GM08714 (cell line): ENCODE measurements at regions not wholly inside any gene's neighbourhood (a gene's known extent, or its start where the extent isn't known, plus 50 kb on each side); places are given as distances from the start of the nearest gene placed in this dataset.
"Not testable (repeated sequence)": the region's sequence is repeated elsewhere in the genome, so short reads cannot be mapped to it uniquely, and the experiment has no call there.

Experiments used
- H3K4me3 ChIP-seq: fragments of 200-500 bp; sonication (Bioruptor generic); 2 replicates; pipeline ENCODE4 v1.5.1; 2014; ENCODE audit warnings: mild to moderate bottlenecking, low read length, inconsistent platforms
- ZNF274 ChIP-seq: IDR thresholded peaks from 2 replicates; pipeline ENCODE4 v1.6.1; 2012; ENCODE audit warnings: mild to moderate bottlenecking, low read depth, low read length

DNA sequence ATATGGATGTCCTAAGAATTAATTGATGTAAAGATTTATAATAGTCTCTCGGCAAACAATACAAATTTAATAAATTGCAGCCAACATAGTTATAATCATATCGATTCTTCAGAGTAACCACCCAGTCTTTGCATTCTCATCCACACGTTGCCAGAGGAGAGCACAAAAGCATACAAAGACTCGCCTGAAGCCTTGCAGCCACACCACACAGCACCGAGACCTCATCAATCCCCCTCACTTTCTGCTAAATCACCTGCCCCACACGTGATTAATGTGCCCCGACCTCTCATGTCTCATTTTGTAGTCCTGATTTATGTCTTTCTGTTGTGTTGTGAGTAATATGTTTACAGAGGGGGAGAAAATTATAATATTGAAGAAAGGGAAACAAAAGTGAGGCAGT is 510.4 kb downstream of the TRIML1 start:
- H3K4me3 ChIP-seq = no peak overlapping the region
- TF ChIP-seq ZNF274 = no peak

- H3K4me3 ChIP-seq = no peak overlapping the region
- TF ChIP-seq ZNF274 = no peak
These were observed 511.3 kb downstream of the TRIML1 start for GRCh38 chr4:188650516-188650915.

- no peak overlapping the region for H3K4me3 ChIP-seq
- no peak for TF ChIP-seq ZNF274
These were observed 518.1 kb downstream of the TRIML1 start for GRCh38 chr4:188657365-188657764.

GRCh38 chr4:188658958-188659522 is 519.8 kb downstream of the TRIML1 start:
- no peak overlapping the region for H3K4me3 ChIP-seq
- no peak for TF ChIP-seq ZNF274

GRCh38 chr4:188660796-188661195 is 521.6 kb downstream of the TRIML1 start:
- no peak for TF ChIP-seq ZNF274
- H3K4me3 ChIP-seq = no peak overlapping the region

- H3K4me3 ChIP-seq = no peak overlapping the region
- TF ChIP-seq ZNF274 = no peak
These were observed 522.3 kb downstream of the TRIML1 start for GRCh38 chr4:188661502-188661901.

DNA sequence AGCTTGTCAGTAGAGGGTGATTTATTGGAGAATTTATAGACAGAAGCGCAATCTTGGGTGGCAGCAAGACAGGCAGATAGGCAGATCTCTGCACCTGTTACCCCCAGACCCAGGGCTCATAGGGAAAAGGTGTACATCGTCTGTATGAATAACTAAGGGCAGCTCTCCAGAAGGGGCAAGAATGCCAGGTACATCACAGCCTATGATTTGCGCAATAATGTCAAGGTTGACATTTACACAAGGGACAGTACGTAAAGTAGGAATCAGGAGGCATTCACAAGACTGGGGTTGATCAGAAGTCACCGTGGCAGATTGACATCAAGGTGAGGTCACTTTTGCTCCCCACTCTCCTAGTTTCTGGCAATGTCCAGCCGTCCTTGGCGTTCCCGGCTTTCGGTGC is 524.1 kb downstream of the TRIML1 start:
- H3K4me3 ChIP-seq = no peak overlapping the region
- no peak for TF ChIP-seq ZNF274

DNA sequence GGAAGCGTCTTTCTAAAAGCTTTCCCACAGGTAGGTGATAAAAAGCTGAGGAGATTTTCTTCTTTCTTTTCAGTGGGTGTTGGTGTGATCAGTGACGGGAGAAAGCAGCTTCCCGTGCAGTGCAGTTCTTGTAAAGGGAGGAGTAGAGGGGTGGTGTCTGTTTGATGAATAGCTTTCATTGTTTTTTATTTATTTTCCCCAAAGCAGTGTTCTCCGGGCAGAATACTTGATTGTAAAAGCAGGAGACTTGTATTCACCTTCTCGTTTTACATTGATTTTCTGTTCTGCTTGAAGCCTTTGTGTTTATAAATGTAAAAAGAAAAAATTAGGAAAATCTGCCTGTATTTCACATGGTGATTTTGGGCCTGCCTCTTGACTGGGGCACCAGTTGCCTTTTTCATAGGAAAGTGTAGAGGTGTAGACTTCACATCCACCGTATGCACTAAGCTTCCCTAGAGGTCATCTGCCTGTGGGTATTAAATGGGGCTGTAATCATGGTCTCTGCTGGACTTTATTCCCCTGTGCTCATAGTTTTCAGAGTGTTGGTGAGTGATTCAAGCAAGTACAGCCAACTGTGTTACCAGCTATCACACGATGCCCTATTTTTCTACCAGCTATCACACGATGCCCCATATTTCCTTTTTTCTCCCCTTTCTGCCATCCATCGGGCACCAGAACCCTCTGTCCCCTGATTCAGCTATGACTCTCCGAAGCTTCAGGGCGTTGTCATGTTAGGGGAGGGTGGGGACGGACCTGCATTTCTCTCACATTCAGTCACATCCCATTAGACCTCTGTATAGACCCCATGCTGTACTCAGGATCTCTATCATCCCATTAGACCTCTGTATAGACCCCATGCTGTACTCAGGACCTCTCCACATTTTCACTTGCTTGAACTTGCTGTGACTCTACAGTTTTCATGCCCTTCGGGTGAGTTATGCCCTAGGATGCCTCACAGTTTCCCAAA is 526.5 kb downstream of the TRIML1 start:
- TF ChIP-seq ZNF274 = no peak

DNA sequence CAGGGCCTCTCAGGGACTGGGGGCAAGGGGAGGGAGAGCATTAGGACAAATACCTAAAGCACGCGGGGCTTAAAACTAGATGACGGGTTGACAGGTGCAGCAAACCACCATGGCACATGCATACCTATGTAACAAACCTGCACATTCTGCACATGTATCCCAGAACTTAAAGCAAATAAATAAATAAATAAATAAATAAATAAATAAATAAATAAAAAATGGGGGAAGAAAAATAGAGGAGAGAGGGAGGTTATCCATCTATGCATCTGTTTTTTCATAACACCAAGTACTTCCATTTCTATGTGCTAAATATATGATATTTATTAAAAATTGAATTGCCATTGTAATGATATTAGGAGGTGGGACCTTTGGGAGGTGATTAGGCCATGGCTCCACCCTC is 539.5 kb downstream of the TRIML1 start:
- H3K4me3 ChIP-seq = not testable (repeated sequence)

More for the DNA sequence above, 526.5 kb downstream of the TRIML1 start:
- H3K4me3 ChIP-seq = no peak overlapping the region

DNA sequence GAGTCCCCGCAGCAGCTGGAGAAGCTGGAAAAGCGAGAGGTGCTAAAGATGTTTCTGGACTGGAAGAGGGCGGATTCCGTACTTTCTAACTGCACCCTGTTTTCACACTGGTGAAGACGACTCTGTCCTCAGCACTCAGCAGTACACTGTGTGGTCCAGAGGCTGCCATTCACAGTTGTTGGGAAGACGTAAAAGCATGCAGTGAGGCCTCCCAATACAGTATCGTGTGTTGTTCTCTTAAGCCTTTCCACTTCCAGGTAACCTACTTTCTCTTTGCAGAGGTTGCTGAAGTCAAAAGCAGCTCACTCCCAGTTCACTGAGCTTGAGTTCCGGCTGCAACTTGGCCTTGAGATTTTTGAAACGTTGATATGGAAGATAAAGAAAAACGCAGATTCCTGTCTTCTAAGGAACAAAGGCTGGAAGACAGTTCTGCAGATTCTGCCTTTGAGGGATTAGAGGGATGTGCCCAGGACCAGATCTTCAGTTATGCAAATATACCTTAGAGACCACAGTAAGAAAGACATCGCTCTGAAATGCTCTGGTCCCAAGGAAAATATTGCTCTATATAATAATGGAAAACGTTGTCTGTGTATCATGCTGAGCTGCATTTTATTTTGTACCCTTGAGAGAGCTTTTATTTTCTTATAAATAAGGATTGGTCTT is 540.9 kb downstream of the TRIML1 start:
- TF ChIP-seq ZNF274 = no peak
- no peak overlapping the region for H3K4me3 ChIP-seq

GRCh38 chr4:188680667-188681063 is 541.4 kb downstream of the TRIML1 start:
- H3K4me3 ChIP-seq = no peak overlapping the region
- no peak for TF ChIP-seq ZNF274

DNA sequence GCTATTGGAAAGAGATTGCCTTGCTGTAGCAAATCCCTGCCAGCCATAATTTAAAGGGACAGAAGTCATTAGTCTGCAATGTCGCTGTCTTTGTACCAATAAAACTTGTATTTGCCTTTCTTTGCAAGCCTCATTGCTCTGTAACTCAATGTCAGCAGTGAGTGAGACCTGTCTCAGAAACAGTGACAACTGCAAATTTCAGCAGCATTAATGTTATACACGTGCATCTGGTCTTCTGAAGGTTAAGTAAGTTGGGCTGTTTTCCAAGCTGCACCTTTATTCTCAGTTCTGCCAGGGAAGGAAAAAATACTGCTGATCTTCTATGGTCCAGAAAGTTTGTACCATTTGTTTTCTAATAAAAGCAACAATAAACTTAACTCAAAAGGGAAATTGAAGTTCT is 543.1 kb downstream of the TRIML1 start:
- no peak overlapping the region for H3K4me3 ChIP-seq
- TF ChIP-seq ZNF274 = no peak

- H3K4me3 ChIP-seq = no peak overlapping the region
- TF ChIP-seq ZNF274 = no peak
These were observed 544.3 kb downstream of the TRIML1 start for GRCh38 chr4:188683571-188683970.

- no peak for TF ChIP-seq ZNF274
- H3K4me3 ChIP-seq = no peak overlapping the region
These were observed 549.7 kb downstream of the TRIML1 start for GRCh38 chr4:188688956-188689355.

GRCh38 chr4:188691811-188692210 is 552.6 kb downstream of the TRIML1 start:
- TF ChIP-seq ZNF274 = no peak
- H3K4me3 ChIP-seq = no peak overlapping the region
